GM13977 (cell line): ENCODE measurements at regions not wholly inside any gene's neighbourhood (a gene's known extent, or its start where the extent isn't known, plus 50 kb on each side); places are given as distances from the start of the nearest gene placed in this dataset.

ENCODE experiments used
- DNase-seq: peaks from one replicate; pipeline ENCODE4 v3.0.0; 2012; ENCODE audit warnings: low spot score
- CTCF ChIP-seq: IDR thresholded peaks from 2 replicates; pipeline ENCODE4 v1.5.1; 2012; ENCODE audit warnings: mild to moderate bottlenecking, control low read depth; ENCODE audit not compliant: insufficient read depth; ENCODE audit errors: extremely low read depth, missing control alignments
- in situ Hi-C: fragments of 300-500 bp; cut with MboI; formaldehyde crosslinking; loops from one replicate; pipeline ENCODE4 v1.12.0; 2022; ENCODE audit warnings: low sequenced_read_pairs, low pct_unique_long_range_greater_than_20kb, mixed read lengths, inconsistent platforms; ENCODE audit not compliant: unreplicated experiment

- DNase-seq = no peak
- in situ Hi-C loops = no loop called here
- no peak for TF ChIP-seq CTCF
Measured at GRCh38 chr4:34922325-34922724, 1322.0 kb downstream of the ARAP2 start.

GRCh38 chr4:34932591-34932990, 1311.7 kb downstream of the ARAP2 start:
- no peak for DNase-seq
- no peak for TF ChIP-seq CTCF
- in situ Hi-C loops = no loop called here

- TF ChIP-seq CTCF = no peak
Measured at GRCh38 chr4:34935739-34936138, 1308.6 kb downstream of the ARAP2 start.

GRCh38 chr4:34939073-34939472, 1305.2 kb downstream of the ARAP2 start:
- no peak for DNase-seq
- in situ Hi-C loops = no loop called here
- TF ChIP-seq CTCF = no peak

More at GRCh38 chr4:34935739-34936138, 1308.6 kb downstream of the ARAP2 start:
- no peak for DNase-seq
- in situ Hi-C loops = no loop called here

GRCh38 chr4:34943741-34944386, 1300.5 kb downstream of the ARAP2 start:
- in situ Hi-C loops = no loop called here
- TF ChIP-seq CTCF = no peak
- DNase-seq = no peak

GRCh38 chr4:34950926-34951325, 1293.4 kb downstream of the ARAP2 start:
- DNase-seq = no peak
- in situ Hi-C loops = no loop called here
- TF ChIP-seq CTCF = no peak
